ENCODE measurements at regions not wholly inside any gene's neighbourhood (a gene's known extent, or its start where the extent isn't known, plus 50 kb on each side); places are given as distances from the start of the nearest gene placed in this dataset.

- TF ChIP-seq KLF1 (tag by site-specific recombination; IDR thresholded peaks at IDR 0.05), result no peak
- TF ChIP-seq, protein P1, sequence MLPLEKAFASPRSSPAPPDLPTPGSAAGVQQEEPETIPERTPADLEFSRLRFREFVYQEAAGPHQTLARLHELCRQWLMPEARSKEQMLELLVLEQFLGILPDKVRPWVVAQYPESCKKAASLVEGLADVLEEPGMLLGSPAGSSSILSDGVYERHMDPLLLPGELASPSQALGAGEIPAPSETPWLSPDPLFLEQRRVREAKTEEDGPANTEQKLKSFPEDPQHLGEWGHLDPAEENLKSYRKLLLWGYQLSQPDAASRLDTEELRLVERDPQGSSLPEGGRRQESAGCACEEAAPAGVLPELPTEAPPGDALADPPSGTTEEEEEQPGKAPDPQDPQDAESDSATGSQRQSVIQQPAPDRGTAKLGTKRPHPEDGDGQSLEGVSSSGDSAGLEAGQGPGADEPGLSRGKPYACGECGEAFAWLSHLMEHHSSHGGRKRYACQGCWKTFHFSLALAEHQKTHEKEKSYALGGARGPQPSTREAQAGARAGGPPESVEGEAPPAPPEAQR (tag by site-specific recombination; IDR thresholded peaks at IDR 0.05), result no peak
- TF ChIP-seq ZNF335 (tag by site-specific recombination; conservative IDR thresholded peaks at IDR 0.05), result no peak
- no peak for TF ChIP-seq ZNF202 (tag by site-specific recombination; IDR thresholded peaks at IDR 0.05; ENCODE audit: borderline replicate concordance)
- TF ChIP-seq ZNF658 (tag by site-specific recombination; IDR thresholded peaks at IDR 0.05), result no peak
- TF ChIP-seq, protein P2, sequence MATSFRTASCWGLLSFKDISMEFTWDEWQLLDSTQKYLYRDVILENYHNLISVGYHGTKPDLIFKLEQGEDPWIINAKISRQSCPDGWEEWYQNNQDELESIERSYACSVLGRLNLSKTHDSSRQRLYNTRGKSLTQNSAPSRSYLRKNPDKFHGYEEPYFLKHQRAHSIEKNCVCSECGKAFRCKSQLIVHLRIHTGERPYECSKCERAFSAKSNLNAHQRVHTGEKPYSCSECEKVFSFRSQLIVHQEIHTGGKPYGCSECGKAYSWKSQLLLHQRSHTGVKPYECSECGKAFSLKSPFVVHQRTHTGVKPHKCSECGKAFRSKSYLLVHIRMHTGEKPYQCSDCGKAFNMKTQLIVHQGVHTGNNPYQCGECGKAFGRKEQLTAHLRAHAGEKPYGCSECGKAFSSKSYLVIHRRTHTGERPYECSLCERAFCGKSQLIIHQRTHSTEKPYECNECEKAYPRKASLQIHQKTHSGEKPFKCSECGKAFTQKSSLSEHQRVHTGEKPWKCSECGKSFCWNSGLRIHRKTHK (tag by site-specific recombination; IDR thresholded peaks at IDR 0.05), result no peak
- no peak for TF ChIP-seq SALL2 (tag by site-specific recombination; IDR thresholded peaks at IDR 0.05; ENCODE audit: borderline replicate concordance)
- no peak for TF ChIP-seq ZBTB48 (tag by site-specific recombination; IDR thresholded peaks at IDR 0.05)
- TF ChIP-seq, protein P3, sequence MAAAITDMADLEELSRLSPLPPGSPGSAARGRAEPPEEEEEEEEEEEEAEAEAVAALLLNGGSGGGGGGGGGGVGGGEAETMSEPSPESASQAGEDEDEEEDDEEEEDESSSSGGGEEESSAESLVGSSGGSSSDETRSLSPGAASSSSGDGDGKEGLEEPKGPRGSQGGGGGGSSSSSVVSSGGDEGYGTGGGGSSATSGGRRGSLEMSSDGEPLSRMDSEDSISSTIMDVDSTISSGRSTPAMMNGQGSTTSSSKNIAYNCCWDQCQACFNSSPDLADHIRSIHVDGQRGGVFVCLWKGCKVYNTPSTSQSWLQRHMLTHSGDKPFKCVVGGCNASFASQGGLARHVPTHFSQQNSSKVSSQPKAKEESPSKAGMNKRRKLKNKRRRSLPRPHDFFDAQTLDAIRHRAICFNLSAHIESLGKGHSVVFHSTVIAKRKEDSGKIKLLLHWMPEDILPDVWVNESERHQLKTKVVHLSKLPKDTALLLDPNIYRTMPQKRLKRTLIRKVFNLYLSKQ (tag by site-specific recombination; IDR thresholded peaks at IDR 0.05; ENCODE audit: borderline replicate concordance), result no peak
- no peak for TF ChIP-seq GFI1B (tag by site-specific recombination; IDR thresholded peaks at IDR 0.05)
- no peak for TF ChIP-seq ZNF561 (tag by site-specific recombination; IDR thresholded peaks at IDR 0.05; ENCODE audit: borderline replicate concordance)
- no peak for TF ChIP-seq ZNF596 (tag by site-specific recombination; IDR thresholded peaks at IDR 0.05)
- no peak overlapping the region for H3K27ac ChIP-seq (ENCODE audit: extremely low read depth, low read depth, low read length)
- no peaks in the 10 kb centered on the region for H3K36me3 ChIP-seq (ENCODE audit: control insufficient read depth in 2 of 2, insufficient read depth in 1 of 2, low read length in 2 of 2)
- ChIA-PET CTCF (no interaction called here), POLR2A (no interaction called here)
- no peaks in the 10 kb centered on the region for H3K4me1 ChIP-seq (ENCODE audit: control insufficient read depth, insufficient read depth, low read length)
- H3K4me3 ChIP-seq (ENCODE audit: low read depth, low read length), result no peak overlapping the region
- no peaks in the 10 kb centered on the region for H3K9me3 ChIP-seq (ENCODE audit: control insufficient read depth, insufficient read depth, low read depth, low read length)
Measured at GRCh38 chr16:6797223-6797622, 535.4 kb upstream of the RBFOX1 start.

DNA sequence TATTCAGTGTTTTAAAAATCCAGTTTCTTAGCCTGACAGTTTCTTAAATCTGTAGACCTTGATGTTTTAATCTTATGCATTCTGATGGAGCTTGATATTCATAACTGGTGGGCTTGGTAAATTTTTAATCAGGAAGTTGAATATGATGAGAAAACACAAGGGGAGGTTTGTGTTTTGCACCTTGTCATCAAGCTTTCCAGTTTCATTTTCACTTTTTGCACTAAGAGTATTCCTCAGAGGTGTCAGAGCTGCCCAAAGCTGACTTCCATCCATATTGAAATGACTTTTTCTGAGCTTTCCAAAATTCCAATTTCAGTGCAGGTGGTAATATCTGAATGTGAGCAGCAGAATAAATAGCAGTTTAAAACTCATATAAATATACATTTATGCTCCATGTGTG is 555.0 kb upstream of the RBFOX1 start:
- TF ChIP-seq ZNF211 (tag by site-specific recombination; IDR thresholded peaks at IDR 0.05; ENCODE audit: low read depth), result no peak
- no peak for TF ChIP-seq ZNF266 (tag by site-specific recombination; IDR thresholded peaks at IDR 0.05; ENCODE audit: low read depth)
- TF ChIP-seq, protein P4, sequence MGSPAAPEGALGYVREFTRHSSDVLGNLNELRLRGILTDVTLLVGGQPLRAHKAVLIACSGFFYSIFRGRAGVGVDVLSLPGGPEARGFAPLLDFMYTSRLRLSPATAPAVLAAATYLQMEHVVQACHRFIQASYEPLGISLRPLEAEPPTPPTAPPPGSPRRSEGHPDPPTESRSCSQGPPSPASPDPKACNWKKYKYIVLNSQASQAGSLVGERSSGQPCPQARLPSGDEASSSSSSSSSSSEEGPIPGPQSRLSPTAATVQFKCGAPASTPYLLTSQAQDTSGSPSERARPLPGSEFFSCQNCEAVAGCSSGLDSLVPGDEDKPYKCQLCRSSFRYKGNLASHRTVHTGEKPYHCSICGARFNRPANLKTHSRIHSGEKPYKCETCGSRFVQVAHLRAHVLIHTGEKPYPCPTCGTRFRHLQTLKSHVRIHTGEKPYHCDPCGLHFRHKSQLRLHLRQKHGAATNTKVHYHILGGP (tag by site-specific recombination; IDR thresholded peaks at IDR 0.05), result no peak
- POLR2A ChIA-PET, result no interaction called here
- Histone ChIP-seq H3K9me3 (ENCODE audit: control insufficient read depth, insufficient read depth, low read depth, low read length) (no peaks in the 10 kb centered on the region), H3K27ac (ENCODE audit: extremely low read depth, low read depth, low read length) (no peak overlapping the region), H3K4me3 (ENCODE audit: low read depth, low read length) (no peak overlapping the region), H3K36me3 (ENCODE audit: control insufficient read depth in 2 of 2, insufficient read depth in 1 of 2, low read length in 2 of 2) (no peaks in the 10 kb centered on the region), H3K4me1 (ENCODE audit: control insufficient read depth, insufficient read depth, low read length) (no peaks in the 10 kb centered on the region)
- CTCF ChIA-PET, result no interaction called here

DNA sequence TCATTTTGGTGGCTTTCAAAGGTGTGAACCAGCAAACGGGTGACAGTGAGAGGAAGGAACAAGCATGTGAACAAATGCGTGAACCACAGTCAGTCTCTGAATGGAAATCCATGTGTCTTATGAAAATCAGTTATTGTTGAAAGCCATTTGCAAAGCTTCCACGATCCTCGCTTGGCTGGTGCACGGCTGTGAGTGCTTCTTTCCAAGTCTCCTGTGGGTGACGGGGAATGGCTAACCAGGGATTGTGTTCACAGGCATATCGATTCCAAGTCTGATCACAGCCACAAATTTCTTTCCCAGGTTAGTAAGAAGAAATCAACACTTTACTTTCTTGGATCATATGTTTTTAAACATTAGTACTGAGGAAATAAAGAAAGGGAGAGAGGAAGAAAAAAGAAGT is 556.9 kb upstream of the RBFOX1 start:
- ChIA-PET POLR2A (no interaction called here), CTCF (interaction anchor here (0.9 kb wide), 1 partner anchor 15 kb away, joined by 4 read pairs; no protein-coding TSS in a partner anchor)
- H3K27ac ChIP-seq (ENCODE audit: extremely low read depth, low read depth, low read length), result no peak overlapping the region
- no peaks in the 10 kb centered on the region for H3K9me3 ChIP-seq (ENCODE audit: control insufficient read depth, insufficient read depth, low read depth, low read length)
- no peak overlapping the region for H3K4me3 ChIP-seq (ENCODE audit: low read depth, low read length)
- no peaks in the 10 kb centered on the region for H3K4me1 ChIP-seq (ENCODE audit: control insufficient read depth, insufficient read depth, low read length)
- H3K36me3 ChIP-seq (ENCODE audit: control insufficient read depth in 2 of 2, insufficient read depth in 1 of 2, low read length in 2 of 2), result no peaks in the 10 kb centered on the region
- no peak for TF ChIP-seq ZNF677 (tag by site-specific recombination; IDR thresholded peaks at IDR 0.05)
- TF ChIP-seq MYNN (tag by site-specific recombination; IDR thresholded peaks at IDR 0.05; ENCODE audit: borderline replicate concordance), result no peak
- no peak for TF ChIP-seq SP2 (tag by site-specific recombination; IDR thresholded peaks at IDR 0.05)
- no peak for TF ChIP-seq ZBTB1 (tag by site-specific recombination; IDR thresholded peaks at IDR 0.05)
- TF ChIP-seq ZNF223 (tag by site-specific recombination; IDR thresholded peaks at IDR 0.05), result no peak
- TF ChIP-seq ZNF157 (tag by site-specific recombination; IDR thresholded peaks at IDR 0.05), result no peak
- TF ChIP-seq ZNF830 (tag by site-specific recombination; IDR thresholded peaks at IDR 0.05; ENCODE audit: low read depth), result no peak
- no peak for TF ChIP-seq ZNF214 (tag by site-specific recombination; IDR thresholded peaks at IDR 0.05; ENCODE audit: borderline replicate concordance)
- TF ChIP-seq ZNF16 (tag by site-specific recombination; IDR thresholded peaks at IDR 0.05; ENCODE audit: low read depth), result no peak
- TF ChIP-seq, protein P5, sequence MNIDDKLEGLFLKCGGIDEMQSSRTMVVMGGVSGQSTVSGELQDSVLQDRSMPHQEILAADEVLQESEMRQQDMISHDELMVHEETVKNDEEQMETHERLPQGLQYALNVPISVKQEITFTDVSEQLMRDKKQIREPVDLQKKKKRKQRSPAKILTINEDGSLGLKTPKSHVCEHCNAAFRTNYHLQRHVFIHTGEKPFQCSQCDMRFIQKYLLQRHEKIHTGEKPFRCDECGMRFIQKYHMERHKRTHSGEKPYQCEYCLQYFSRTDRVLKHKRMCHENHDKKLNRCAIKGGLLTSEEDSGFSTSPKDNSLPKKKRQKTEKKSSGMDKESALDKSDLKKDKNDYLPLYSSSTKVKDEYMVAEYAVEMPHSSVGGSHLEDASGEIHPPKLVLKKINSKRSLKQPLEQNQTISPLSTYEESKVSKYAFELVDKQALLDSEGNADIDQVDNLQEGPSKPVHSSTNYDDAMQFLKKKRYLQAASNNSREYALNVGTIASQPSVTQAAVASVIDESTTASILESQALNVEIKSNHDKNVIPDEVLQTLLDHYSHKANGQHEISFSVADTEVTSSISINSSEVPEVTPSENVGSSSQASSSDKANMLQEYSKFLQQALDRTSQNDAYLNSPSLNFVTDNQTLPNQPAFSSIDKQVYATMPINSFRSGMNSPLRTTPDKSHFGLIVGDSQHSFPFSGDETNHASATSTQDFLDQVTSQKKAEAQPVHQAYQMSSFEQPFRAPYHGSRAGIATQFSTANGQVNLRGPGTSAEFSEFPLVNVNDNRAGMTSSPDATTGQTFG (tag by site-specific recombination; IDR thresholded peaks at IDR 0.05; ENCODE audit: borderline replicate concordance), result no peak

Data from HEK293 (cell line).